ENCODE measurements at regions not wholly inside any gene's neighbourhood (a gene's known extent, or its start where the extent isn't known, plus 50 kb on each side); places are given as distances from the start of the nearest gene placed in this dataset.

GRCh38 chr15:37789397-37789786 lies 145.0 kb upstream of the TMCO5A start:
- H3K4me3 ChIP-seq (ENCODE audit: low read depth, low read length): no peak overlapping the region
- DNase-seq (ENCODE audit: low read depth): no peak
- no peak for TF ChIP-seq CTCF (IDR thresholded peaks at IDR 0.05; ENCODE audit: insufficient read depth, low read depth, low read length)

- H3K4me3 ChIP-seq (ENCODE audit: low read depth, low read length): no peak overlapping the region
- no peak for TF ChIP-seq CTCF (IDR thresholded peaks at IDR 0.05; ENCODE audit: insufficient read depth, low read depth, low read length)
- peak; percentile 24 for DNase-seq (ENCODE audit: low read depth)
These were observed 144.6 kb upstream of the TMCO5A start for GRCh38 chr15:37789881-37790280.

GRCh38 chr15:37791693-37792092 lies 142.7 kb upstream of the TMCO5A start:
- H3K4me3 ChIP-seq (ENCODE audit: low read depth, low read length): no peak overlapping the region
- no peak for DNase-seq (ENCODE audit: low read depth)
- no peak for TF ChIP-seq CTCF (IDR thresholded peaks at IDR 0.05; ENCODE audit: insufficient read depth, low read depth, low read length)

- TF ChIP-seq CTCF (IDR thresholded peaks at IDR 0.05; ENCODE audit: insufficient read depth, low read depth, low read length): no peak
- DNase-seq (ENCODE audit: low read depth): no peak
- no peak overlapping the region for H3K4me3 ChIP-seq (ENCODE audit: low read depth, low read length)
These were observed 142.1 kb upstream of the TMCO5A start for GRCh38 chr15:37792351-37792750.

GRCh38 chr15:37793851-37794250 lies 140.6 kb upstream of the TMCO5A start:
- no peak overlapping the region for H3K4me3 ChIP-seq (ENCODE audit: low read depth, low read length)
- TF ChIP-seq CTCF (IDR thresholded peaks at IDR 0.05; ENCODE audit: insufficient read depth, low read depth, low read length): no peak
- no peak for DNase-seq (ENCODE audit: low read depth)

GRCh38 chr15:37794947-37795346 lies 139.5 kb upstream of the TMCO5A start:
- TF ChIP-seq CTCF (IDR thresholded peaks at IDR 0.05; ENCODE audit: insufficient read depth, low read depth, low read length): no peak
- no peak overlapping the region for H3K4me3 ChIP-seq (ENCODE audit: low read depth, low read length)
- no peak for DNase-seq (ENCODE audit: low read depth)

- no peak for TF ChIP-seq CTCF (IDR thresholded peaks at IDR 0.05; ENCODE audit: insufficient read depth, low read depth, low read length)
- DNase-seq (ENCODE audit: low read depth): no peak
- no peak overlapping the region for H3K4me3 ChIP-seq (ENCODE audit: low read depth, low read length)
These were observed 132.9 kb upstream of the TMCO5A start for GRCh38 chr15:37801529-37801928.

All from fibroblast of villous mesenchyme (primary cell).